ENCODE measurements at regions not wholly inside any gene's neighbourhood (a gene's known extent, or its start where the extent isn't known, plus 50 kb on each side); places are given as distances from the start of the nearest gene placed in this dataset.

DNA sequence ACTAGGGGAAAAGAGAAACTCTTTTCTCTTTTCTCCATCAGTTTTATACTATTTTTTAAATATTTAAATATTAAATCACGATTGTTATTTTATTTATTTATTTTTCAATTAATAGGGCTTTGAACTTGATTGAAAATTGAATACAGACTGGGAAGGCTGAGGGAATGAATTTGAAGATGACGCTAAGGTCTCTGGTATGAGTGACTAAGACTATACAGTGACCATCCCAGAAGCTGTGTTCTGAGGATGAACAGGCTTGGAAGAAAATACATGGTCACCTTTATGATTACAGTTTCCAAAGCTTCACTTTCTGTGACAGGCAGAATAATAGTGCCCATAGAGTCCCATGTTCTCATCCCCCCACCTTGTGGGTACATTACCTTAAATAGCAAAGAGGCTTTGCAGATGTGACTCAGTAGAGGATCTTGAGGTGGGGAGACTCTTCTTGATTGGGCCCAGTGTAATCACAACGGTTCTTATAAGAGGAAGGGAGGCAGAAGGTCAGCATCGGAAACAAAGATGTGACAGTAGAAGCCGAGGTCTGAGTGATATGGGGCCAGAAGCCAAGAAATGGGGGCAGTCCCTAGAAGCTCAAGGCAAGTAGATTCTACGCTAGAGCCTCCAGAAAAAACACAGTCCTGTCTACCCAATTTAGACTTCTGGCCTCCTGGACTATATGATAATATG is 51.0 kb upstream of the LPP start:
- H3K36me3 Mint-ChIP-seq (ENCODE audit: insufficient read depth), result no peaks in the 10 kb centered on the region
- H3K4me1 Mint-ChIP-seq (ENCODE audit: low read depth in 2 of 2), result no peaks in the 10 kb centered on the region
- no peak overlapping the region for H3K4me3 Mint-ChIP-seq
- no peak overlapping the region for H3K27ac Mint-ChIP-seq
- DNase-seq (no peak), ATAC-seq (replicated peaks) (no peak)
- no peaks in the 10 kb centered on the region for H3K9me3 Mint-ChIP-seq
- H3K27me3 Mint-ChIP-seq, result peaks cover 0 to 10% of the 10 kb centered on the region in 2 donors

GRCh38 chr3:188104050-188104449 is 49.9 kb upstream of the LPP start:
- ATAC-seq (replicated peaks) (no peak), DNase-seq (no peak)
- Mint-ChIP-seq H3K4me1 (ENCODE audit: low read depth in 2 of 2) (peaks cover 5 to 6% of the 10 kb centered on the region in 2 donors), H3K27me3 (peaks cover 0 to 10% of the 10 kb centered on the region in 2 donors), H3K9me3 (no peaks in the 10 kb centered on the region), H3K36me3 (ENCODE audit: insufficient read depth) (no peaks in the 10 kb centered on the region), H3K4me3 (no peak overlapping the region), H3K27ac (no peak overlapping the region)

All from effector memory CD8-positive, alpha-beta T cell (primary cell).